HL-60/S4 treated with phorbol 12-myristate 13-acetate at 8.2 ng/mL for 4 days and 3 days (cell line): ENCODE measurements at regions not wholly inside any gene's neighbourhood (a gene's known extent, or its start where the extent isn't known, plus 50 kb on each side); places are given as distances from the start of the nearest gene placed in this dataset.
"Not testable (repeated sequence)": the region's sequence is repeated elsewhere in the genome, so short reads cannot be mapped to it uniquely, and the experiment has no call there.

Experiments used
- in situ Hi-C: fragments of 300-500 bp; cut with MboI; formaldehyde crosslinking; loops from 2 replicates; pipeline ENCODE4 v1.15.0; 2022; ENCODE audit warnings: low sequenced_read_pairs

GRCh38 chr12:46629331-46630229, 196.2 kb downstream of the SLC38A4 start:
- in situ Hi-C loops = no loop called here

GRCh38 chr12:46628176-46628575, 197.6 kb downstream of the SLC38A4 start:
- in situ Hi-C loops = no loop called here

DNA sequence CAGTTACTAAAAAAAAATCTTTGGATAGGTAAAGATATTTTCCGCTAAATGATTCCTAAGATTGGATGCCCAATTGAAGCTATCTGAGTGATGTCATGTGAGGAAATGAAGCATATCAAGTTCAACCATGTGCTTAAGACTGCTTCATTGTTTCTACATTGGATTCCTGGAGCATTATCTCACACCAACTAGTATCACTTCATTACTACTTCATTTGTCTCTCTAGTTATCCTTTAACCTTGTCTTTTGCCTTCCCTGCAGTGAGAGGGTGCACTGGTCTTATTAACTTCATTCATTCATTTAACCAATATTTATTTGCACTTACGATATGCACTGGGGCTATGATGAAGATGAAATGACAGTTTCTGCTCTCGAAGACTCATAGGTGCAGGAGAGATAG, 198.1 kb downstream of the SLC38A4 start:
- in situ Hi-C loops = no loop called here

DNA sequence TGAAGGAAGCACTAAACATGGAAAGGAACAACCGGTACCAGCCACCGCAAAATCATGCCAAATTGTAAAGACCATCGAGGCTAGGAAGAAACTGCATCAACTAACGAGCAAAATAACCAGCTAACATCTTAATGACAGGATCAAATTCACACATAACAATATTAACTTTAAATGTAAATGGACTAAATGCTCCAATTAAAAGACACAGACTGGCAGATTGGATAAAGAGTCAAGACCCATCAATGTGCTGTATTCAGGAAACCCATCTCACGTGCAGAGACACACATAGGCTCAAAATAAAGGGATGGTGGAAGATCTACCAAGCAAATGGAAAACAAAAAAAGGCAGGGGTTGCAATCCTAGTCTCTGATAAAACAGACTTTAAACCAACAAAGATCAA, 206.3 kb downstream of the SLC38A4 start:
- in situ Hi-C loops = not testable (repeated sequence)

- in situ Hi-C loops = not testable (repeated sequence)
Measured at GRCh38 chr12:46617737-46618136, 208.1 kb downstream of the SLC38A4 start.

DNA sequence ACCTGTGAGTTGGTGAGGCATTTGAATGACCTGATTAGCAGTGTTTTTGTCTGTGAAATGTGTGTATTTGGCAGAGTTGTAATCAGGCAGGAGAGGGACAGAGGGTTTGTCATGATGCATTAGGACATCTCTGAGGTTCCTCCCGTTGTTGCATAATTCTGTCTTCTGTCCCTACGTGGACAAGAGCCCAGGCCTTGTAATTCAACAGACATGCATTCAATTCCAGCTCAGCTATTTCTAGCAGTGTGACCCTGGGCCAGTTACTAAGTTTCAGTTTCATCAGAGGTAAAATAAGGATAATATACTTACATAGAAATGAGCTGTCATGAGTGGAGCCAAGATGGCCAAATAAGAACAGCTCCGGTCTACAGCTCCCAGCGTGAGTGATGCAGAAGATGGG, 208.6 kb downstream of the SLC38A4 start:
- in situ Hi-C loops = no loop called here

DNA sequence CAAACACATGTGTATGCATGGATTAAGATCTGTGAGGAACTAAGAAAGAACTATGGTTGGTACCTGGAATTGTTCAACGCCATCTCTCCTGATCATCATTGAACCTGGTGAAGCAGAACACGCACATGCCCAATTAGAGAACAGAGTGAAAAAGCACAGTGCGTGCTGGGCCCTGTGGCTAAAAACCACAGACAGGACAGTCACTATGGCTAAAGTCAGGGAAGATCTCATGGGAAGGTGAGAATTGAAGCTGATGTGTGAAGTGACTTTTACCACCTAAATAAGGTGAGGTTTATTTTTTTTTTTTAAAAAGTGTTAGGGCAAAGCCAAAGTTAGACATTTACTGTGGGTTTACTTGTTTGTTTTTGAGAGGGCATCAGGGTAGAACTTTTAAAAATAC, 215.0 kb downstream of the SLC38A4 start:
- in situ Hi-C loops = no loop called here

GRCh38 chr12:46609674-46610073, 216.1 kb downstream of the SLC38A4 start:
- in situ Hi-C loops = no loop called here

DNA sequence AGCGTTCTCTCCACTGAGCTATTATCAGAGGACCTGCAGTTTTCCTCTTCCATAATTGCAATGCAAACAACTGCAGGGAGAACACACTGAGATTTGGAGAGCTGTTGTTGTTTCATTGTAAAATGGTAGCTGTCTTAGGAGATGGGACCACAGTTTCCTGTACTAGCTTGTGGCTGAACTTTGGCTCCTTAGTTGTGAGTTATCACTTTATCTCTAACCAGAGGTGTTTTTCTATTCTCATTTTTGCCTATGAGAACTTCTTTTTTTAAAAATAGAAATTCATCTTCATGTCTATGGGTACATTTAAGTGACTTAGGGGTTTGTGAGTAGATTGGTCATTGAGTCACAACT, 216.5 kb downstream of the SLC38A4 start:
- in situ Hi-C loops = no loop called here

GRCh38 chr12:46608431-46609272, 217.1 kb downstream of the SLC38A4 start:
- in situ Hi-C loops = no loop called here

DNA sequence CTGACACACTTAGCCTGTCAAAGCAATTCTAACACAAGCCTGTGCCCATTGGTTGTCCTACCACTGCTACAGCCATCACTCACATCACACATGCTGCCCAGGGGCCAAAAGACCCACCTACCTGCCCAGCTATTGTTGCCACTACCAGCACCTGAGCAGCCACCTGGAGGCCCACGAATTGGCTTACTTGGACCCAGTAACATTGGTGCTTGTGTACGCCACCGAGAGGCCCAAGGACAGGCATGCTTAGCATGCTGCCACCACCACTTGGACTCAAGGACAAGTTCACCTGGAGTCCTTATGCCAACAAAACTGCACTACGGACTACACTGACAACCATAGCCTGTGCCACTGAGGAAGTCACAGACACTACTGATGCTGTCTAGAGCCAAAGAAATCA, 221.1 kb downstream of the SLC38A4 start:
- in situ Hi-C loops = no loop called here

DNA sequence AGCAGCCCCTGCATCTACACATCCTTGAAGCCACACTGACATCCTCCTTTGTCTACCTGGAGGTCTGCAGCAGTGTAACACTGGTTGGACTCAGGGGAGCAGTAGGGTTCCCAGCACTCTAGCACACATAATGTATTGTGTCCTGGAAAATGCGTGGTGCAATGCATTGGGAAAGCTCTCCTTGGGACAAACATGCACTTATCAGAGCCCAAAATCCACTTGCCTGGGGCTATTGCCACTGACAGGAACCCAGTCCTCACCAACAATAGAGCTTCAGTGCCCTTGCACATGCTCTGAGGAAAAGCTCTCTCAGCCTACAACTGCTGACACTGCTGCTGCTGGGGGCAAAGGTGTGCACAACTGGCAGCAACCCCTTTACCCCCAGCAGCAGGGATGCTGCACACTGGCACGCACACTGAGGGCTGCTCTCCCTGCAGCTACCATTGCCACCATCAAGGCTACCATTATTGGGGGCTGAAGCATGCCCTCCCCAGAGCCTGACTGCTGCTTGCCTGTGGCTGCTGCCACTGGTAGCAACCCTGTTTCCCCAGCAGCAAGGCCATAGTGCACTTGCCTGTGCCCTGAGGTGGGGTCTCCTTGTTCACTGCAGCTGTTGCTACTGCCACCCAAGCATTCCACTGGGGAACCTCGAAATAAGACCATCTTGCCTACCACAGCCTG, 221.9 kb downstream of the SLC38A4 start:
- in situ Hi-C loops = no loop called here

DNA sequence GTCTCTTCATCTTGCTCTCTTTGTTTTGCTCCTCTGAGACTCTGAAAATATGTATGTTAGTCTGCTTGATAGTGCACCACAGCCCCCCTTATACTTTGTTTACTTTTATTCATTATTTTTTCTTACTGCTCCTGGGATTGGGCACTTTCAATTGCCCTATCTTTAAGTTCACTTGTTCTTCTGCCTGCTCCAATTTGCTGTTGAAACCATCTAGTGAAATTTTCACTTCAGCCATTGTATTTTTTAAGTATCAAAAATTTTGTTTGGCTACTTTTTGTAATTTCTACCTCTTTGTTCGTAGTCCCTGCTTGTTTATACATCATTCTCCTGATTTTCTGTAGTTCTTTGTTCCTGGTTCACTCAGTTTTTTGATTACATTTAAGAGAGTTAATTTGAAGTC, 223.3 kb downstream of the SLC38A4 start:
- in situ Hi-C loops = no loop called here

- in situ Hi-C loops = no loop called here
Measured at GRCh38 chr12:46590991-46591703, 218.6 kb upstream of the SLC38A2 start.

GRCh38 chr12:46585854-46586621, 213.5 kb upstream of the SLC38A2 start:
- in situ Hi-C loops = no loop called here

DNA sequence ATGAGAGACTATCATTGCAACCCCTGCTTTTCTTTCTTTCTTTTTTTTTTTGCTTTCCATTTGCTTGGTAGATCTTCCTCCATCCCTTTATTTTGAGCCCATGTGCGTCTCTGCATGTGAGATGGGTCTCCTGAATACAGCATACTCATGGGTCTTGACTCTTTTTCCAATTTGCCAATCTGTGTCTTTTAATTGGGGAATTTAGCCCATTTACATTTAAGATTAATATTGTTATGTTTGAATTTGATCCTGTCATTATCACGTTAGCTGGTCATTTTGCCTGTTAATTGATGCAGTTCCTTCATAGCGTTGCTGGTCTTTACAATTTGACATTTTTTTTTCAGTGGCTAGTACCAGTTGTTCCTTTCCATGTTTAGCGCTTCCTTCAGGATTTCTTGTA, 211.5 kb upstream of the SLC38A2 start:
- in situ Hi-C loops = not testable (repeated sequence)

DNA sequence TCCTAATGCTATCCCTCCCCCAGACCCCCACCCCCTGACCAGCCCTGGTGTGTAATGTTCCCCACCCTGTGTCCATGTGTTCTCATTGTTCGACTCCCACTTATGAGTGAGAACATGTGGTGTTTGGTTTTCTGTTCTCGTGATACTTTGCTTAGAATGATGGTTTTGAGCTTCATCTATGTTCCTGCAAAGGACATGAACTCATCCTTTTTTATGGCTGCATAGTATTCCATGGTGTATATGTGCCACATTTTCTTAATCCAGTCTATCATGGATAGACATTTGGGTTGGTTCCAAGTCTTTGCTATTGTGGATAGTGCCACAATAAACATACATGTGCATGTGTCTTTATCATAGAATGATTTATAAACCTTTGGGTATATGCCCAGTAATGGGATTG, 209.4 kb upstream of the SLC38A2 start:
- in situ Hi-C loops = not testable (repeated sequence)

GRCh38 chr12:46580445-46580844, 207.9 kb upstream of the SLC38A2 start:
- in situ Hi-C loops = no loop called here

DNA sequence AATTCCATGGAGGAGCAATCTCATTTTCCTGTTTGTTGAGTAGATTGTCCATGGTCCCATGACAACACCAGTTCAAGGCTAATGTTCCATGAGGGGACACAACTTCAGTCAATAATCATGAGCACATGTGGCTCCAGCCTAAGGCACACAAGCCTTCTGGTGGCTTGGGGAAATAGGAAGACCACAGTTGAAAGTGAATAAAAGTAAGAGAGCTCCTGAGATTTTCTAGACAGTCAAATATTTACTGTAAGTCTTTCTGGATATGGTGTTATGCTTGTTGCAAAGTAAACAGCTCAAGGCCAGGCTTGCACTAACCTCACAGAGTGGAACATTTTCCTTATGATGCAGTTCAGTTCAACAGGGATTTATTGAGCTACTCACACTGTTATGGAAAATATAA, 206.9 kb upstream of the SLC38A2 start:
- in situ Hi-C loops = no loop called here
